ENCODE measurements at regions not wholly inside any gene's neighbourhood (a gene's known extent, or its start where the extent isn't known, plus 50 kb on each side); places are given as distances from the start of the nearest gene placed in this dataset.

GRCh38 chr11:107136892-107137291 lies 118.6 kb upstream of the GUCY1A2 start:
- no peak for DNase-seq

GRCh38 chr11:107131756-107132155 lies 113.5 kb upstream of the GUCY1A2 start:
- no peak for DNase-seq

GRCh38 chr11:107123022-107123421 lies 104.7 kb upstream of the GUCY1A2 start:
- DNase-seq, result no peak

GRCh38 chr11:107118025-107118720 lies 99.9 kb upstream of the GUCY1A2 start:
- DNase-seq, result no peak

- no peak for DNase-seq
Observed at GRCh38 chr11:107116358-107116757, 98.1 kb upstream of the GUCY1A2 start.

- DNase-seq, result peak; percentile 6 to 26
Observed at GRCh38 chr11:107102692-107103477, 84.6 kb upstream of the GUCY1A2 start.

- DNase-seq, result no peak
Observed at GRCh38 chr11:107092667-107093066, 74.4 kb upstream of the GUCY1A2 start.

GRCh38 chr11:107078375-107078774 lies 60.1 kb upstream of the GUCY1A2 start:
- DNase-seq, result no peak

GRCh38 chr11:107076832-107077231 lies 58.6 kb upstream of the GUCY1A2 start:
- DNase-seq, result no peak

- no peak for DNase-seq
Observed at GRCh38 chr11:107071129-107071528, 52.9 kb upstream of the GUCY1A2 start.
